ENCODE measurements at regions not wholly inside any gene's neighbourhood (a gene's known extent, or its start where the extent isn't known, plus 50 kb on each side); places are given as distances from the start of the nearest gene placed in this dataset.

- no peak for DNase-seq (ENCODE audit: low spot score)
Observed at GRCh38 chr13:50310734-50311133, 295.5 kb downstream of the KCNRG start.

- no peak for DNase-seq (ENCODE audit: low spot score)
Observed at GRCh38 chr13:50318887-50319286, 303.6 kb downstream of the KCNRG start.

- DNase-seq (ENCODE audit: low spot score) = peak; percentile 27
Observed at GRCh38 chr13:50319635-50320255, 304.5 kb downstream of the KCNRG start.

- DNase-seq (ENCODE audit: low spot score) = no peak
Observed at GRCh38 chr13:50320271-50320862, 305.1 kb downstream of the KCNRG start.

GRCh38 chr13:50322006-50322405, 306.8 kb downstream of the KCNRG start:
- no peak for DNase-seq (ENCODE audit: low spot score)

- no peak for DNase-seq (ENCODE audit: low spot score)
Observed at GRCh38 chr13:50323440-50324065, 308.3 kb downstream of the KCNRG start.

- no peak for DNase-seq (ENCODE audit: low spot score)
Observed at GRCh38 chr13:50326271-50326670, 311.0 kb downstream of the KCNRG start.

GRCh38 chr13:50326811-50327210, 311.6 kb downstream of the KCNRG start:
- no peak for DNase-seq (ENCODE audit: low spot score)

GRCh38 chr13:50334115-50334778, 319.0 kb downstream of the KCNRG start:
- no peak for DNase-seq (ENCODE audit: low spot score)

- DNase-seq (ENCODE audit: low spot score) = no peak
Observed at GRCh38 chr13:50334944-50335343, 319.7 kb downstream of the KCNRG start.

GRCh38 chr13:50339271-50339670, 324.0 kb downstream of the KCNRG start:
- DNase-seq (ENCODE audit: low spot score) = no peak

- no peak for DNase-seq (ENCODE audit: low spot score)
Observed at GRCh38 chr13:50340146-50340545, 324.9 kb downstream of the KCNRG start.

- peak; percentile 13 for DNase-seq (ENCODE audit: low spot score)
Observed at GRCh38 chr13:50340551-50341287, 325.5 kb downstream of the KCNRG start.

- peak; percentile 6 for DNase-seq (ENCODE audit: low spot score)
Observed at GRCh38 chr13:50341526-50341925, 326.3 kb downstream of the KCNRG start.

- no peak for DNase-seq (ENCODE audit: low spot score)
Observed at GRCh38 chr13:50344717-50345116, 329.5 kb downstream of the KCNRG start.

GRCh38 chr13:50345804-50346203, 330.6 kb downstream of the KCNRG start:
- no peak for DNase-seq (ENCODE audit: low spot score)

- peak; percentile 54 for DNase-seq (ENCODE audit: low spot score)
Observed at GRCh38 chr13:50348371-50348770, 333.1 kb downstream of the KCNRG start.

- no peak for DNase-seq (ENCODE audit: low spot score)
Observed at GRCh38 chr13:50352720-50353480, 337.7 kb downstream of the KCNRG start.

GRCh38 chr13:50353651-50354415, 338.6 kb downstream of the KCNRG start:
- no peak for DNase-seq (ENCODE audit: low spot score)

GRCh38 chr13:50355797-50356196, 340.6 kb downstream of the KCNRG start:
- DNase-seq (ENCODE audit: low spot score) = no peak

GRCh38 chr13:50357136-50357535, 341.9 kb downstream of the KCNRG start:
- DNase-seq (ENCODE audit: low spot score) = no peak

All from mucosa of gallbladder (tissue), 1 donor.